ENCODE measurements at regions not wholly inside any gene's neighbourhood (a gene's known extent, or its start where the extent isn't known, plus 50 kb on each side); places are given as distances from the start of the nearest gene placed in this dataset.

DNA sequence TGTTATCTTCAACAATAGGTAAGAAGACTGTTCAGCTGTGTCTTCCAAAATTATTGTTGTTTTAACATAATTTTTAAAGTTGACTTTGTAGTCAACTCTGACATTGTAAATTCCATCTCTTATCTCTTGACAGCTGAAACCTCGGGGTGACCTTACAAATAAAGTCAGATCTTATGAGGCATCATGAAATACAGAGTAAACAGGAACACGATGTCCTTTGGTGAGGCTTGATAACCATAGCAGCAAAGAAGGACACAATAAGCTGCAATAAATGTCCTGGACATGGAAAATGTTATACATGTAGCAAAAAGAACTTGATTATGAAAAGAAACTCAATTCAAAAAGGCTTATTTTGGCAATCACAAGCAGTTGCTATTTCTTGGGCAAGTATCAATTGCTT is 618.9 kb upstream of the SLC39A10 start:
- Histone ChIP-seq H3K9me3 (ENCODE audit: control insufficient read depth, low read length) (no peaks in the 10 kb centered on the region), H3K4me1 (ENCODE audit: control insufficient read depth, insufficient read depth, low read length) (no peaks in the 10 kb centered on the region), H3K4me3 (ENCODE audit: low read length) (no peak overlapping the region), H3K27me3 (ENCODE audit: control insufficient read depth, insufficient read depth) (no peaks in the 10 kb centered on the region), H3K27ac (ENCODE audit: low read length) (no peak overlapping the region)
- peak in 1 of 2 donors; percentile 66 for ATAC-seq
- DNase-seq, result no peak
- intact Hi-C loops (cut with DNase I), result no loop called here
- 31% methylated on average over 2 of the region's 2 CpGs for WGBS

DNA sequence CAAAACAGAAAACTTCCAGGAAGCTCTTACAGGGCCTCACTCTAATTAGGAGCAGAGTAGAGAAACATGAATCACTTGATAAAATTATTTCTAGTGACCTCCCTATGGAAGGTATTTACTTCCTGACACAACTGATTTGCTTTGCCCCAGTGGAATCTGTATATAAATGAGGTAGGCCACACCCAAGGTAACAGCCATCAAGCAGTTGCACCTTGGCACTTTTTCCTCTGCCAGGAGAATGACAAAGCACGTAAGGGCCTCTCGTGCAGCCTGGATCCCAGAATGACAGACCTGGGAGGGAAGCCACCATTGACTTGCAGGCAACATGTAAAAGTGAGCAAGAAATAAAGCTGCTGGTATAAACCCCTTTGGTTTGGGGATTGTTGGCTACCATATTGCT is 620.0 kb upstream of the SLC39A10 start:
- Histone ChIP-seq H3K4me3 (ENCODE audit: low read length) (no peak overlapping the region), H3K27ac (ENCODE audit: low read length) (no peak overlapping the region), H3K4me1 (ENCODE audit: control insufficient read depth, insufficient read depth, low read length) (no peaks in the 10 kb centered on the region), H3K27me3 (ENCODE audit: control insufficient read depth, insufficient read depth) (no peaks in the 10 kb centered on the region), H3K9me3 (ENCODE audit: control insufficient read depth, low read length) (no peaks in the 10 kb centered on the region)
- ATAC-seq (no peak), DNase-seq (no peak)
- intact Hi-C loops (cut with DNase I), result no loop called here
- 85% methylated on average over 2 of the region's 2 CpGs for WGBS

DNA sequence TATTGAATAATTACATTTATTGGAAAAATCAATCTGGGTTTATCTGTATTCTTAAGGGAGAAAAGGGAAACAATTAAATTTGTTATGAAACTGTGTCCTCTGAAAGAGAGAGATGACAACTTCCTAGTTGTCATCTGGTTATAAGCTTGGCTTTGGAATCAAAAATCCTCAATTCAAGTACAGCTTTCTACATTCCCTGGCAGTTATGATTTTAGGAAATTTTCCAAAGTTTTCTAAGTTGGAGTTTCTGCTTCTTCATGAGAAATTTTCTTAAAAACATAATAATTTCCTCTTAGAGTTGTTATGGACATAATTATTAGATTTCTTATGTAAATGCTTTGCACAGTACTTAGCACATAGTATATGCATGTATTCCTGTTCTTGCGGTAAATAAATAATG is 625.6 kb upstream of the SLC39A10 start:
- DNase-seq (no peak), ATAC-seq (no peak)
- H3K27me3 ChIP-seq (ENCODE audit: control insufficient read depth, insufficient read depth), result no peaks in the 10 kb centered on the region
- no peak overlapping the region for H3K4me3 ChIP-seq (ENCODE audit: low read length)
- WGBS, result 93% methylated on average over 1 of the region's 1 CpG
- no peaks in the 10 kb centered on the region for H3K9me3 ChIP-seq (ENCODE audit: control insufficient read depth, low read length)
- H3K4me1 ChIP-seq (ENCODE audit: control insufficient read depth, insufficient read depth, low read length), result no peaks in the 10 kb centered on the region
- intact Hi-C loops (cut with DNase I), result no loop called here
- H3K27ac ChIP-seq (ENCODE audit: low read length), result no peak overlapping the region

DNA sequence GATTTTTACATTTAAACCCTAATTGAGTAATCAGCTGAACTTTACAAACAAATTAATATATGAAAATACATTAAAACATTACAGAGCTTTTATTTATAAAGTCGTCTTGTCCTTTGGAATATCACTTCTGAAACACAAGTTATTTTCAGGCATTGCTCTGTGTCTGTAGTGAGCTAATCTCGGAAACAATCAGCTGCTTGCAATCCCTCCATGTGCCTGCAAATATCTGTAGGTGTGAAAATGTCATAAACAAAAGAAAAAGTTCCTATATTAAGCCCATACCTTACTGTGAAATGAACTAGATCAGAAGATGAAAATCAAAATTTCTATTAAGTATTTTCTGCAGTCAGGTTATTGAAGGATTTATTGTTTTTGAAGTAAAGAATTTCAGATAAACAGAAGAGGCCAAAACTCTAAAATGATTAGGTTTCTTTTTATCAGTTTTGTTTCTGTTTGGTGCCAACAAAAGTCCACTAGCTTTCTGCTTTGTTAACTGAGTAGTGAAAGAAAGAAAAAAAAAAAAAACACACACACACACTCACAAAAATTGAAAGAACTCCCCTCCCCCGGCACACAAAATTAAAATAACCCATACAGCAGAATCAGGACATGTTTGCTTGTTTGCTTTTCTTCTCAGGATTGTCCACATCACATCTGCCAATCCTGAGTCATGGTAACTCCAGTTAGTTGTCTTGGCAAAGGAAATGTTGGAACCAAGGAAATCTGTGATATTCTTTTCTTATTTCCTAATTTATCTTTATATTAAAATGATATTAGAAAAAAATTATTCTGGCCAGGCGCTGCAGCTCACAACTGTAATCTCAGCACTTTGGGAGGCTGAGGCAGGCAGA is 627.0 kb upstream of the SLC39A10 start:
- intact Hi-C loops (cut with DNase I), result no loop called here
- no peak for DNase-seq
- WGBS, result 50% methylated on average over 4 of the region's 4 CpGs

DNA sequence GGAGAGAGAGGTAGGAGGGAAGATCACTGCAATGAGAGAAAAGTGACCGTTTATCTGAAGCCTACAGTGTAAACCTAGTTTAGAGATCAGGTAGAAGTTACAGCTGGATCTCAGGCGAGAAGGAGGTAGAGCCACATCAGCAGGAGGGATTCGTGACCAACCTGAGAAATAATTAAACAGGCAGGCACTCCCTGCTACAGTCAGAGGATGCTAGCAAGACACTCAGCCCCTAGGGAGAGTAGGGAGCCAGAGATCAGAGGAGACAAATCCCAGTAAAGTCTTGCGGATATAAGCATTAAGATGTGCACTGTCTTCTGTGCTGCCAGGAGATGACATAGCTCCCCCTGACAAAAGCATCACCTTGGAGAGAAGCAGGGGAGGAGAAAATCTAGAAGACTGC is 629.1 kb upstream of the SLC39A10 start:
- Histone ChIP-seq H3K4me1 (ENCODE audit: control insufficient read depth, insufficient read depth, low read length) (no peaks in the 10 kb centered on the region), H3K27me3 (ENCODE audit: control insufficient read depth, insufficient read depth) (no peaks in the 10 kb centered on the region), H3K4me3 (ENCODE audit: low read length) (no peak overlapping the region), H3K9me3 (ENCODE audit: control insufficient read depth, low read length) (no peaks in the 10 kb centered on the region), H3K27ac (ENCODE audit: low read length) (no peak overlapping the region)
- WGBS, result 60% methylated on average over 4 of the region's 4 CpGs
- ATAC-seq, result no peak
- no peak for DNase-seq
- intact Hi-C loops (cut with DNase I), result no loop called here

More for the DNA sequence above, 627.0 kb upstream of the SLC39A10 start:
- Histone ChIP-seq H3K9me3 (ENCODE audit: control insufficient read depth, low read length) (no peaks in the 10 kb centered on the region), H3K27me3 (ENCODE audit: control insufficient read depth, insufficient read depth) (no peaks in the 10 kb centered on the region), H3K4me1 (ENCODE audit: control insufficient read depth, insufficient read depth, low read length) (no peaks in the 10 kb centered on the region), H3K27ac (ENCODE audit: low read length) (no peak overlapping the region), H3K4me3 (ENCODE audit: low read length) (no peak overlapping the region)
- no peak for ATAC-seq

DNA sequence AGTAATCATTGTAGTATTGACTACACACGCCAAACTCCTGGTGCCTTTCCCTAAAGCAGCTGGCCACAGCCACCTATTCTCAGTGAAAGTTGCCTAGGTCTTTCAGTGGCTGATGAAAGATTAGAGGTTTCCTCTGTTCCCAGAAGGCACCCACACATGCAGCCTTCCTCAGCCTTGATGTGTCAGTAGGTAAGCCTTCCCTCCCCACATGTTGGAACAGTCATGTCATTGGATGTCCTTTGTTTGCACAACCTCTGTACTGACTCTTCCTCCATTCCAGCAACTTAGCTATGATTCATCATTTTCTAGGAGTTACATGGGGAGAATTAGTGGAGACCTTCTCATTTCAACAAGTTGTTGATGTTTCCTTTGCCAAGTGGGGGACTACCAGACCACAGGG is 630.8 kb upstream of the SLC39A10 start:
- ATAC-seq, result no peak
- Histone ChIP-seq H3K4me1 (ENCODE audit: control insufficient read depth, insufficient read depth, low read length) (no peaks in the 10 kb centered on the region), H3K27ac (ENCODE audit: low read length) (no peak overlapping the region), H3K9me3 (ENCODE audit: control insufficient read depth, low read length) (no peaks in the 10 kb centered on the region), H3K4me3 (ENCODE audit: low read length) (no peak overlapping the region), H3K27me3 (ENCODE audit: control insufficient read depth, insufficient read depth) (no peaks in the 10 kb centered on the region)
- DNase-seq, result no peak
- 91% methylated on average over 1 of the region's 1 CpG for WGBS
- intact Hi-C loops (cut with DNase I), result no loop called here

DNA sequence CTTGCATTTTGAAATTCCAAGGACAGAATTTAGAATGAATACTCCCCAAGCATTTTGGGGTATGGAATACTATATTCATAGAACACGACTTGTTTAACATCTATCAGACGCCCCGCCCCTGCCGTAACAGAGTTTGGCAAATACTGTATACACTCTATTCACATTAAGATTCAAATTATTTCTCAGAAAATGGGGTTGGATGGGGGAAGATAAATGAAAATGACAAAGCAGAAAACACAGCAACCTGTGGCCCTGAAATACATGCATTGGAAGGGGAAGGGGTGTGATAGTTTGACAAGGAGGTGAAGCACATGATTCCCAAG is 634.6 kb upstream of the SLC39A10 start:
- Histone ChIP-seq H3K27me3 (ENCODE audit: control insufficient read depth, insufficient read depth) (no peaks in the 10 kb centered on the region), H3K4me1 (ENCODE audit: control insufficient read depth, insufficient read depth, low read length) (no peaks in the 10 kb centered on the region), H3K9me3 (ENCODE audit: control insufficient read depth, low read length) (no peaks in the 10 kb centered on the region), H3K4me3 (ENCODE audit: low read length) (no peak overlapping the region), H3K27ac (ENCODE audit: low read length) (no peak overlapping the region)
- DNase-seq, result no peak
- WGBS, result 86% methylated on average over 4 of the region's 4 CpGs
- intact Hi-C loops (cut with DNase I), result no loop called here
- ATAC-seq, result no peak

DNA sequence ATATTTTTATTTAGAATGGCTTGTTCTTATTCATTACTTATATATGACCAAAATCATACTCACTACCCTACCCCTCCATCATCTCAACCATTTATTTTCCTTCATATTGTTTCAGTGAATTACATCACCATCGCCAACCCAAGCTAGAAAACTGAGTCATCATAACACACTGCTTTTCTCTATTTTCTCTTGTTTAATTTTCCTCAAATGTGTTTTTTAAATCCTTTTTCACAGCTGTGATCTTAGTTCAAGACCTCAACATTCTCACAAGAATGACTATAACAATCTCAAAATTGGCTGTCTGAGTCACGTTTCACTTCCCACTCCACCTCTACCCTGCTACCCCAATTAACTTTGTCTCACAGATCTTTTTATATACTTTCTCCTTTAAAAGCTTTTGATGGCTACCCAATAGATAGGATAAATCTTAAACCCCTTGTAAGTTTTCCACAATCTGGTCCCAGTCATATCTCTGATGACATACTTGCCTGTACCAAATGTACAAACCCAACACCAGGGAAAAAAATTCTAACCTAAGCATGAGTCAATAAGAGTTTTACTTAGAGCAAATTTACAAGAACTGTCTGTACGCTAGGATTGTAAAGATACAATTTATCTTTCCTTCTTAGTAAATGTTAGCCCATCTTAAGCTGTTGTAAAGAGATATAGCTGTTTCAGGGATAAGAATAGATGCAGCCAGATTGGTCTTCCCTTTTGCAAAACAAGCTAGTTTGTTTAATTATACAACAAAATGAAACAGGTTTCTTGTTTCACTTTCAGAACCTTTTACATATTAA is 635.1 kb upstream of the SLC39A10 start:
- intact Hi-C loops (cut with DNase I), result no loop called here
- Histone ChIP-seq H3K27ac (ENCODE audit: low read length) (no peak overlapping the region), H3K27me3 (ENCODE audit: control insufficient read depth, insufficient read depth) (no peaks in the 10 kb centered on the region), H3K9me3 (ENCODE audit: control insufficient read depth, low read length) (no peaks in the 10 kb centered on the region), H3K4me1 (ENCODE audit: control insufficient read depth, insufficient read depth, low read length) (no peaks in the 10 kb centered on the region), H3K4me3 (ENCODE audit: low read length) (no peak overlapping the region)
- no peak for DNase-seq
- ATAC-seq, result no peak
- WGBS, result 79% methylated on average over 3 of the region's 3 CpGs

DNA sequence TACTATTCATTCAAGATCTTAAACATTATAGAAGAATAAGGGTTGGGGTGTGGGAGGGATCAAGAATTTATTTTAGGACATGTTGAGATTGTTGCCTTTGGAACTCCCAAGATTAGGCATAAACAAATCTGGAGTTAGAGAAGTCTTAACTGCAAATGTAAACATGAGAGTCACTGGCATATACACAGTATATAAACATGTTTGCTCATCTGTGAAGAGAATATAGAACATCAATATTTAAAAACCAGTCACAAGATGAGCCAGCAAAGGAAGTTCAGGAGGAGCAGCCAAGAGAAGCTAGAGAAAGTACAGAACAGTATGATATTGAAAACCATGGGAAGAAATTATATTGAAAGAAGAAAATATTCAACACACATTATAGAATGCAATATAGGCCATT is 638.6 kb upstream of the SLC39A10 start:
- H3K4me1 ChIP-seq (ENCODE audit: control insufficient read depth, insufficient read depth, low read length), result no peaks in the 10 kb centered on the region
- H3K9me3 ChIP-seq (ENCODE audit: control insufficient read depth, low read length), result no peaks in the 10 kb centered on the region
- no peak for DNase-seq
- no peak overlapping the region for H3K4me3 ChIP-seq (ENCODE audit: low read length)
- no peaks in the 10 kb centered on the region for H3K27me3 ChIP-seq (ENCODE audit: control insufficient read depth, insufficient read depth)
- no peak for ATAC-seq
- intact Hi-C loops (cut with DNase I), result no loop called here
- no peak overlapping the region for H3K27ac ChIP-seq (ENCODE audit: low read length)

DNA sequence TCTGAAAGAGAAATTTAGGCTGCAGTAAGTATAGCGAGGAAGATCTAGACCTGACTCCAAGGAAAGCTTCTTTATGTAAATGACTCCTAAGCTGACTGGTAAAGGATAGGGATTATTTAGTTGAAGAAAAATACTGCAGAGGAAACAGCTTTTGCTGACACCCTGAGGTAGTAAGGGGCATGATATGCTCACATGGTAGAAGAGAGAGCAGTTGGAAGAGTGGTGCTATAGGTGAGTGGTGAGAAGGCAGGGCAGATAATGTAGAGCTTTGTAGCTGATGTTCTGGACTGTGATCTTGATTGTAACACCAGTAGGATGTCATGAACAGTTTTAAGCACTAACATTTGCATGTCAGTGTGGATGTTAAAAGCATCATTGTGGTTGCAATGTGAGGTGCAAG is 639.1 kb upstream of the SLC39A10 start:
- DNase-seq (no peak), ATAC-seq (no peak)
- H3K9me3 ChIP-seq (ENCODE audit: control insufficient read depth, low read length), result no peaks in the 10 kb centered on the region
- no peak overlapping the region for H3K27ac ChIP-seq (ENCODE audit: low read length)
- 84% methylated on average over 1 of the region's 1 CpG for WGBS
- intact Hi-C loops (cut with DNase I), result no loop called here
- no peaks in the 10 kb centered on the region for H3K27me3 ChIP-seq (ENCODE audit: control insufficient read depth, insufficient read depth)
- H3K4me3 ChIP-seq (ENCODE audit: low read length), result no peak overlapping the region
- no peaks in the 10 kb centered on the region for H3K4me1 ChIP-seq (ENCODE audit: control insufficient read depth, insufficient read depth, low read length)

DNA sequence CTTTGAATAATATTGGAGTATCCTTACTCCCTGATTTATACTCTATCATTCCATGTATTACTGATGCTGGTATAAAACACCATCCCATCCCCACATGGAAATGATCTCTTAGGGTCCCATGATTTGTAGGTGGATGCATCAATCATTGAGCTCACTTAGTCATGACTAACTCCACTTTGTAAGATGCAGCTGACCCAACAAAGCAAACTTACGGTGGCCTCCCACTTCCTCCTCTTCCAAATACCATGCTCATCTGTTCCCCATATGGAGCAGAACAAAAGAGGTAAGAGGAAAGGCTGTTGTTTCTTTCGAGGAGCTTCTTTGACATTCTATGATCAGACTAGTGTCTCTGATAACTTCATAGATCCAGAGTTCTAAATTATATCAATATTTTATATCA is 640.2 kb upstream of the SLC39A10 start:
- Histone ChIP-seq H3K27me3 (ENCODE audit: control insufficient read depth, insufficient read depth) (no peaks in the 10 kb centered on the region), H3K27ac (ENCODE audit: low read length) (no peak overlapping the region), H3K9me3 (ENCODE audit: control insufficient read depth, low read length) (no peaks in the 10 kb centered on the region), H3K4me1 (ENCODE audit: control insufficient read depth, insufficient read depth, low read length) (no peaks in the 10 kb centered on the region), H3K4me3 (ENCODE audit: low read length) (no peak overlapping the region)
- DNase-seq (no peak), ATAC-seq (no peak)
- WGBS, result 54% methylated on average over 2 of the region's 2 CpGs
- intact Hi-C loops (cut with DNase I), result no loop called here
